Panc1 (cell line): ENCODE measurements at regions not wholly inside any gene's neighbourhood (a gene's known extent, or its start where the extent isn't known, plus 50 kb on each side); places are given as distances from the start of the nearest gene placed in this dataset.

Experiments used
- TF ChIP-seq, protein P1 (sequence below): fragments of 450-650 bp; IDR thresholded peaks from 2 replicates; pipeline ENCODE4 v1.5.1; 2017; ENCODE audit warnings: mild to moderate bottlenecking
- TF ChIP-seq, protein P2 (sequence below), 2 experiments: IDR thresholded peaks; 2 replicates each; pipeline ENCODE4 v1.6.1; 2011 to 2012; ENCODE audit warnings: low read depth in 2 of 2, control low read depth in 1 of 2, low read length in 1 of 2, mild to moderate bottlenecking in 1 of 2, moderate library complexity in 1 of 2; ENCODE audit not compliant: insufficient read depth in 1 of 2

DNA sequence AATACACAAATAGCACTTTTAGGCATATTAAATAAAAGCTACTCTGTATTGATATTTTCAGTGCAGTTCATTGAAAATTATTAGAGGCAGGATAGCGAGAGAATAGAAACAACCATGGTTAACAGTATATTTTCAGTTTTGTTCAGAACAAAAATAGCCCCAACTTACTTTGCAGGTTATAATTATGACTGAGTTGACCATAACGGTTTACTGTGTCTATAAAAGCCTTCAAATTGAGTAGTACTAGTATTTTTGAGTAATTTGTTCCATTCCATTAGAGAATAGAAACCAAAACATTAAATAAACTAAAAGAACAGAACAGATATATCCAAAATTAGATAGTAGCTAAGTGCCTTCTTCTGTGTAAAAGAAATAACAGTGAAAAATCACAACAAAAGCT is 1108.4 kb upstream of the PCDH20 start:
- TF ChIP-seq, protein P1, sequence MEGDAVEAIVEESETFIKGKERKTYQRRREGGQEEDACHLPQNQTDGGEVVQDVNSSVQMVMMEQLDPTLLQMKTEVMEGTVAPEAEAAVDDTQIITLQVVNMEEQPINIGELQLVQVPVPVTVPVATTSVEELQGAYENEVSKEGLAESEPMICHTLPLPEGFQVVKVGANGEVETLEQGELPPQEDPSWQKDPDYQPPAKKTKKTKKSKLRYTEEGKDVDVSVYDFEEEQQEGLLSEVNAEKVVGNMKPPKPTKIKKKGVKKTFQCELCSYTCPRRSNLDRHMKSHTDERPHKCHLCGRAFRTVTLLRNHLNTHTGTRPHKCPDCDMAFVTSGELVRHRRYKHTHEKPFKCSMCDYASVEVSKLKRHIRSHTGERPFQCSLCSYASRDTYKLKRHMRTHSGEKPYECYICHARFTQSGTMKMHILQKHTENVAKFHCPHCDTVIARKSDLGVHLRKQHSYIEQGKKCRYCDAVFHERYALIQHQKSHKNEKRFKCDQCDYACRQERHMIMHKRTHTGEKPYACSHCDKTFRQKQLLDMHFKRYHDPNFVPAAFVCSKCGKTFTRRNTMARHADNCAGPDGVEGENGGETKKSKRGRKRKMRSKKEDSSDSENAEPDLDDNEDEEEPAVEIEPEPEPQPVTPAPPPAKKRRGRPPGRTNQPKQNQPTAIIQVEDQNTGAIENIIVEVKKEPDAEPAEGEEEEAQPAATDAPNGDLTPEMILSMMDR: no peak
- TF ChIP-seq, protein P2, sequence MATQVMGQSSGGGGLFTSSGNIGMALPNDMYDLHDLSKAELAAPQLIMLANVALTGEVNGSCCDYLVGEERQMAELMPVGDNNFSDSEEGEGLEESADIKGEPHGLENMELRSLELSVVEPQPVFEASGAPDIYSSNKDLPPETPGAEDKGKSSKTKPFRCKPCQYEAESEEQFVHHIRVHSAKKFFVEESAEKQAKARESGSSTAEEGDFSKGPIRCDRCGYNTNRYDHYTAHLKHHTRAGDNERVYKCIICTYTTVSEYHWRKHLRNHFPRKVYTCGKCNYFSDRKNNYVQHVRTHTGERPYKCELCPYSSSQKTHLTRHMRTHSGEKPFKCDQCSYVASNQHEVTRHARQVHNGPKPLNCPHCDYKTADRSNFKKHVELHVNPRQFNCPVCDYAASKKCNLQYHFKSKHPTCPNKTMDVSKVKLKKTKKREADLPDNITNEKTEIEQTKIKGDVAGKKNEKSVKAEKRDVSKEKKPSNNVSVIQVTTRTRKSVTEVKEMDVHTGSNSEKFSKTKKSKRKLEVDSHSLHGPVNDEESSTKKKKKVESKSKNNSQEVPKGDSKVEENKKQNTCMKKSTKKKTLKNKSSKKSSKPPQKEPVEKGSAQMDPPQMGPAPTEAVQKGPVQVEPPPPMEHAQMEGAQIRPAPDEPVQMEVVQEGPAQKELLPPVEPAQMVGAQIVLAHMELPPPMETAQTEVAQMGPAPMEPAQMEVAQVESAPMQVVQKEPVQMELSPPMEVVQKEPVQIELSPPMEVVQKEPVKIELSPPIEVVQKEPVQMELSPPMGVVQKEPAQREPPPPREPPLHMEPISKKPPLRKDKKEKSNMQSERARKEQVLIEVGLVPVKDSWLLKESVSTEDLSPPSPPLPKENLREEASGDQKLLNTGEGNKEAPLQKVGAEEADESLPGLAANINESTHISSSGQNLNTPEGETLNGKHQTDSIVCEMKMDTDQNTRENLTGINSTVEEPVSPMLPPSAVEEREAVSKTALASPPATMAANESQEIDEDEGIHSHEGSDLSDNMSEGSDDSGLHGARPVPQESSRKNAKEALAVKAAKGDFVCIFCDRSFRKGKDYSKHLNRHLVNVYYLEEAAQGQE (IDR thresholded peaks at IDR 0.05; ENCODE audit: insufficient read depth in 1 of 2, low read depth in 2 of 2, low read length in 1 of 2): no peak
